GM19099 (cell line): ENCODE measurements at regions not wholly inside any gene's neighbourhood (a gene's known extent, or its start where the extent isn't known, plus 50 kb on each side); places are given as distances from the start of the nearest gene placed in this dataset.

Source experiments
- POLR2A ChIP-seq: IDR thresholded peaks from 3 replicates; pipeline ENCODE4 v1.6.1; 2011; ENCODE audit warnings: low read depth; ENCODE audit not compliant: insufficient read length; ENCODE audit errors: extremely low read depth

- TF ChIP-seq POLR2A, result no peak
These were observed 446.9 kb downstream of the BCOR start for GRCh38 chrX:39650768-39651347.

- no peak for TF ChIP-seq POLR2A
These were observed 445.4 kb downstream of the BCOR start for GRCh38 chrX:39652336-39652735.

- TF ChIP-seq POLR2A, result no peak
These were observed 444.1 kb downstream of the BCOR start for GRCh38 chrX:39653691-39654090.

- TF ChIP-seq POLR2A, result no peak
These were observed 443.4 kb downstream of the BCOR start for GRCh38 chrX:39654183-39654925.

GRCh38 chrX:39654952-39655351 is 442.8 kb downstream of the BCOR start:
- TF ChIP-seq POLR2A, result no peak

- no peak for TF ChIP-seq POLR2A
These were observed 436.4 kb downstream of the BCOR start for GRCh38 chrX:39661116-39661907.

GRCh38 chrX:39665830-39666518 is 431.8 kb downstream of the BCOR start:
- no peak for TF ChIP-seq POLR2A

- no peak for TF ChIP-seq POLR2A
These were observed 430.6 kb downstream of the BCOR start for GRCh38 chrX:39667191-39667590.

- TF ChIP-seq POLR2A, result no peak
These were observed 429.8 kb downstream of the BCOR start for GRCh38 chrX:39667736-39668482.

GRCh38 chrX:39669668-39670067 is 428.1 kb downstream of the BCOR start:
- TF ChIP-seq POLR2A, result no peak

- TF ChIP-seq POLR2A, result no peak
These were observed 427.5 kb downstream of the BCOR start for GRCh38 chrX:39670281-39670680.

- no peak for TF ChIP-seq POLR2A
These were observed 425.4 kb downstream of the BCOR start for GRCh38 chrX:39672405-39672804.

- TF ChIP-seq POLR2A, result no peak
These were observed 423.1 kb downstream of the BCOR start for GRCh38 chrX:39674490-39675161.

- no peak for TF ChIP-seq POLR2A
These were observed 422.6 kb downstream of the BCOR start for GRCh38 chrX:39675162-39675553.
